Ishikawa (cell line): ENCODE measurements at regions not wholly inside any gene's neighbourhood (a gene's known extent, or its start where the extent isn't known, plus 50 kb on each side); places are given as distances from the start of the nearest gene placed in this dataset.

Experiments used
- EP300 ChIP-seq: IDR thresholded peaks from 2 replicates; pipeline ENCODE4 v1.6.1; 2012; ENCODE audit warnings: borderline replicate concordance
- NFIC ChIP-seq: IDR thresholded peaks from 2 replicates; pipeline ENCODE4 v1.6.1; 2012
- TAF1 ChIP-seq: IDR thresholded peaks from 2 replicates; pipeline ENCODE4 v1.6.1; 2012; ENCODE audit warnings: low read depth, mild to moderate bottlenecking
- YY1 ChIP-seq: IDR thresholded peaks from 2 replicates; pipeline ENCODE4 v1.6.1; 2012; ENCODE audit warnings: low read depth
- TF ChIP-seq, protein P1 (sequence below): IDR thresholded peaks from 2 replicates; pipeline ENCODE4 v1.6.1; 2012

DNA sequence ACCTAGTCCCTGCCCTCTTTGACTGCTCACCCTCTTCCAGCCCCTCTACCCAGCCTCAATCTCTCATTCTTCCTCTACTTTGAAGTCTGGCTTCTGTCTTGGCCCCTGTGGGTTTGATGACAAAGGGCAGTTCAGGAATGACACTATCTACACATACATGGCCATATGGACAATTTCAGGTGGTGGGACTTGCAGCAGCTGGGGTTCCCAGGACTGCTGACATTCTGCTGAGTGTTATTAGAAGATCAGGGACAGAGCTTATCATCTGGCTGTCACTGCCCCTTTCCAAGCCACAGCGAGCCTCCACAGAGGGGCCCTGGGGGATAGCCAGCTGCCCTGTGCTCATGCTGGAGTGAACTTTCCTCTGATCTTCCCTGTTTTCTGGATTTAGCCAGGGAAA, 97.4 kb upstream of the IPO9 start:
- TF ChIP-seq YY1 (no peak), NFIC (no peak), EP300 (no peak), TAF1 (no peak)
- TF ChIP-seq, protein P1, sequence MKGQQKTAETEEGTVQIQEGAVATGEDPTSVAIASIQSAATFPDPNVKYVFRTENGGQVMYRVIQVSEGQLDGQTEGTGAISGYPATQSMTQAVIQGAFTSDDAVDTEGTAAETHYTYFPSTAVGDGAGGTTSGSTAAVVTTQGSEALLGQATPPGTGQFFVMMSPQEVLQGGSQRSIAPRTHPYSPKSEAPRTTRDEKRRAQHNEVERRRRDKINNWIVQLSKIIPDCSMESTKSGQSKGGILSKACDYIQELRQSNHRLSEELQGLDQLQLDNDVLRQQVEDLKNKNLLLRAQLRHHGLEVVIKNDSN, result no peak
